ENCODE measurements at regions not wholly inside any gene's neighbourhood (a gene's known extent, or its start where the extent isn't known, plus 50 kb on each side); places are given as distances from the start of the nearest gene placed in this dataset.

DNA sequence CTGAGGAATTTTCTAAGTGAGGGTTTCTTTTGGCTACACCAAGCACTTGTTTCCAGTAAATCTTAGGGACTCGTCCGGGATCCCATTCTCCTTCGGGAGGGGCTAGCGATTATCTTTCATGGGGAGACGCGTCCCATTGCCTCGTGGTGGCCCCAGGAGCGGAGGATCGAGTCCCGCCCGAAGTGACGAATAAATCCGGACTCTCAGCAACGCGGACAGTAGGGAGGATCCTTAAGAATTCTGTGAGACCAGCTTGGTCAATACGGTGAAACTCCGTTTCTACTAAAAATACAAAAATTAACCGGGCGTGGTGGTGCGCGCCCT is 69.1 kb upstream of the PRSS16 start:
- Histone ChIP-seq H3K79me2 (replicated peaks; ENCODE audit: insufficient read depth) (no peaks in the 10 kb centered on the region), H3K27ac (ENCODE audit: low read depth) (peak overlapping the region; percentile 70; the same call in 1 of the 2 replicates), H3K27me3 (ENCODE audit: insufficient read depth) (no peaks in the 10 kb centered on the region), H3K4me1 (ENCODE audit: insufficient read depth) (peaks cover 13% of the 10 kb centered on the region; the same call in 1 of the 2 replicates), H3K4me2 (peak overlapping the region; percentile 71), H3K4me3 (peak overlapping the region; percentile 72), H3K36me3 (ENCODE audit: insufficient read depth) (no peaks in the 10 kb centered on the region), H3F3A (replicated peaks; ENCODE audit: low read depth) (0 out of 2 replicates have a peak, but pooled peaks cover 3% of the 10 kb centered on the region), H2AFZ (no peak overlapping the region), H4K20me1 (replicated peaks; ENCODE audit: insufficient read depth) (0 out of 2 replicates have a peak, but pooled peaks cover 4% of the 10 kb centered on the region), H3K9me2 (ENCODE audit: insufficient read depth) (no peaks in the 10 kb centered on the region)
- DNase-seq (ENCODE audit: low spot score) (no peak), ATAC-seq (peak; percentile 5; the same call in 2 of the 3 replicates)
- H3K4me3 Mint-ChIP-seq, result peak overlapping the region; percentile 95
- peaks cover 15% of the 10 kb centered on the region for H3K27me3 Mint-ChIP-seq (ENCODE audit: insufficient read depth, low read depth, poor library complexity)
- H3K4me1 Mint-ChIP-seq, result peaks cover 11% of the 10 kb centered on the region
- H3K27ac Mint-ChIP-seq, result peak overlapping the region; percentile 92
- no peak for TF ChIP-seq CTCF (conservative IDR thresholded peaks at IDR 0.05; ENCODE audit: low read depth in 2 of 2)
- no peak for TF ChIP-seq EZH2 (IDR thresholded peaks at IDR 0.05; ENCODE audit: low read depth, unreplicated experiment)
- TF ChIP-seq, protein P1, sequence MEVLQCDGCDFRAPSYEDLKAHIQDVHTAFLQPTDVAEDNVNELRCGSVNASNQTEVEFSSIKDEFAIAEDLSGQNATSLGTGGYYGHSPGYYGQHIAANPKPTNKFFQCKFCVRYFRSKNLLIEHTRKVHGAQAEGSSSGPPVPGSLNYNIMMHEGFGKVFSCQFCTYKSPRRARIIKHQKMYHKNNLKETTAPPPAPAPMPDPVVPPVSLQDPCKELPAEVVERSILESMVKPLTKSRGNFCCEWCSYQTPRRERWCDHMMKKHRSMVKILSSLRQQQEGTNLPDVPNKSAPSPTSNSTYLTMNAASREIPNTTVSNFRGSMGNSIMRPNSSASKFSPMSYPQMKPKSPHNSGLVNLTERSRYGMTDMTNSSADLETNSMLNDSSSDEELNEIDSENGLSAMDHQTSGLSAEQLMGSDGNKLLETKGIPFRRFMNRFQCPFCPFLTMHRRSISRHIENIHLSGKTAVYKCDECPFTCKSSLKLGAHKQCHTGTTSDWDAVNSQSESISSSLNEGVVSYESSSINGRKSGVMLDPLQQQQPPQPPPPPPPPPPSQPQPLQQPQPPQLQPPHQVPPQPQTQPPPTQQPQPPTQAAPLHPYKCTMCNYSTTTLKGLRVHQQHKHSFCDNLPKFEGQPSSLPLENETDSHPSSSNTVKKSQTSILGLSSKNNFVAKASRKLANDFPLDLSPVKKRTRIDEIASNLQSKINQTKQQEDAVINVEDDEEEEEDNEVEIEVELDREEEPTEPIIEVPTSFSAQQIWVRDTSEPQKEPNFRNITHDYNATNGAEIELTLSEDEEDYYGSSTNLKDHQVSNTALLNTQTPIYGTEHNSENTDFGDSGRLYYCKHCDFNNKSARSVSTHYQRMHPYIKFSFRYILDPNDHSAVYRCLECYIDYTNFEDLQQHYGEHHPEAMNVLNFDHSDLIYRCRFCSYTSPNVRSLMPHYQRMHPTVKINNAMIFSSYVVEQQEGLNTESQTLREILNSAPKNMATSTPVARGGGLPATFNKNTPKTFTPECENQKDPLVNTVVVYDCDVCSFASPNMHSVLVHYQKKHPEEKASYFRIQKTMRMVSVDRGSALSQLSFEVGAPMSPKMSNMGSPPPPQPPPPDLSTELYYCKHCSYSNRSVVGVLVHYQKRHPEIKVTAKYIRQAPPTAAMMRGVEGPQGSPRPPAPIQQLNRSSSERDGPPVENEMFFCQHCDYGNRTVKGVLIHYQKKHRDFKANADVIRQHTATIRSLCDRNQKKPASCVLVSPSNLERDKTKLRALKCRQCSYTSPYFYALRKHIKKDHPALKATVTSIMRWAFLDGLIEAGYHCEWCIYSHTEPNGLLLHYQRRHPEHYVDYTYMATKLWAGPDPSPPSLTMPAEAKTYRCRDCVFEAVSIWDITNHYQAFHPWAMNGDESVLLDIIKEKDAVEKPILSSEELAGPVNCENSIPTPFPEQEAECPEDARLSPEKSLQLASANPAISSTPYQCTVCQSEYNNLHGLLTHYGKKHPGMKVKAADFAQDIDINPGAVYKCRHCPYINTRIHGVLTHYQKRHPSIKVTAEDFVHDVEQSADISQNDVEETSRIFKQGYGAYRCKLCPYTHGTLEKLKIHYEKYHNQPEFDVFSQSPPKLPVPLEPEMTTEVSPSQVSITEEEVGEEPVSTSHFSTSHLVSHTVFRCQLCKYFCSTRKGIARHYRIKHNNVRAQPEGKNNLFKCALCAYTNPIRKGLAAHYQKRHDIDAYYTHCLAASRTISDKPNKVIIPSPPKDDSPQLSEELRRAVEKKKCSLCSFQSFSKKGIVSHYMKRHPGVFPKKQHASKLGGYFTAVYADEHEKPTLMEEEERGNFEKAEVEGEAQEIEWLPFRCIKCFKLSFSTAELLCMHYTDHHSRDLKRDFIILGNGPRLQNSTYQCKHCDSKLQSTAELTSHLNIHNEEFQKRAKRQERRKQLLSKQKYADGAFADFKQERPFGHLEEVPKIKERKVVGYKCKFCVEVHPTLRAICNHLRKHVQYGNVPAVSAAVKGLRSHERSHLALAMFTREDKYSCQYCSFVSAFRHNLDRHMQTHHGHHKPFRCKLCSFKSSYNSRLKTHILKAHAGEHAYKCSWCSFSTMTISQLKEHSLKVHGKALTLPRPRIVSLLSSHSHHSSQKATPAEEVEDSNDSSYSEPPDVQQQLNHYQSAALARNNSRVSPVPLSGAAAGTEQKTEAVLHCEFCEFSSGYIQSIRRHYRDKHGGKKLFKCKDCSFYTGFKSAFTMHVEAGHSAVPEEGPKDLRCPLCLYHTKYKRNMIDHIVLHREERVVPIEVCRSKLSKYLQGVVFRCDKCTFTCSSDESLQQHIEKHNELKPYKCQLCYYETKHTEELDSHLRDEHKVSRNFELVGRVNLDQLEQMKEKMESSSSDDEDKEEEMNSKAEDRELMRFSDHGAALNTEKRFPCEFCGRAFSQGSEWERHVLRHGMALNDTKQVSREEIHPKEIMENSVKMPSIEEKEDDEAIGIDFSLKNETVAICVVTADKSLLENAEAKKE (CRISPR knock-in tag; IDR thresholded peaks at IDR 0.05), result no peak
- TF ChIP-seq CREB1 (CRISPR knock-in tag; IDR thresholded peaks at IDR 0.05; ENCODE audit: low read depth), result no peak; the same call in 1 of the 2 replicates
- TF ChIP-seq ETS1 (IDR thresholded peaks at IDR 0.05), result no peak
- TF ChIP-seq JUNB (IDR thresholded peaks at IDR 0.05; ENCODE audit: unreplicated experiment), result no peak
- TF ChIP-seq EZH2phosphoT487 (IDR thresholded peaks at IDR 0.05; ENCODE audit: unreplicated experiment), result no peak
- TF ChIP-seq, protein P2, sequence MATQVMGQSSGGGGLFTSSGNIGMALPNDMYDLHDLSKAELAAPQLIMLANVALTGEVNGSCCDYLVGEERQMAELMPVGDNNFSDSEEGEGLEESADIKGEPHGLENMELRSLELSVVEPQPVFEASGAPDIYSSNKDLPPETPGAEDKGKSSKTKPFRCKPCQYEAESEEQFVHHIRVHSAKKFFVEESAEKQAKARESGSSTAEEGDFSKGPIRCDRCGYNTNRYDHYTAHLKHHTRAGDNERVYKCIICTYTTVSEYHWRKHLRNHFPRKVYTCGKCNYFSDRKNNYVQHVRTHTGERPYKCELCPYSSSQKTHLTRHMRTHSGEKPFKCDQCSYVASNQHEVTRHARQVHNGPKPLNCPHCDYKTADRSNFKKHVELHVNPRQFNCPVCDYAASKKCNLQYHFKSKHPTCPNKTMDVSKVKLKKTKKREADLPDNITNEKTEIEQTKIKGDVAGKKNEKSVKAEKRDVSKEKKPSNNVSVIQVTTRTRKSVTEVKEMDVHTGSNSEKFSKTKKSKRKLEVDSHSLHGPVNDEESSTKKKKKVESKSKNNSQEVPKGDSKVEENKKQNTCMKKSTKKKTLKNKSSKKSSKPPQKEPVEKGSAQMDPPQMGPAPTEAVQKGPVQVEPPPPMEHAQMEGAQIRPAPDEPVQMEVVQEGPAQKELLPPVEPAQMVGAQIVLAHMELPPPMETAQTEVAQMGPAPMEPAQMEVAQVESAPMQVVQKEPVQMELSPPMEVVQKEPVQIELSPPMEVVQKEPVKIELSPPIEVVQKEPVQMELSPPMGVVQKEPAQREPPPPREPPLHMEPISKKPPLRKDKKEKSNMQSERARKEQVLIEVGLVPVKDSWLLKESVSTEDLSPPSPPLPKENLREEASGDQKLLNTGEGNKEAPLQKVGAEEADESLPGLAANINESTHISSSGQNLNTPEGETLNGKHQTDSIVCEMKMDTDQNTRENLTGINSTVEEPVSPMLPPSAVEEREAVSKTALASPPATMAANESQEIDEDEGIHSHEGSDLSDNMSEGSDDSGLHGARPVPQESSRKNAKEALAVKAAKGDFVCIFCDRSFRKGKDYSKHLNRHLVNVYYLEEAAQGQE (IDR thresholded peaks at IDR 0.05; ENCODE audit: unreplicated experiment), result no peak
- TF ChIP-seq NANOG (IDR thresholded peaks at IDR 0.05; ENCODE audit: borderline replicate concordance), result no peak
- TF ChIP-seq POLR2AphosphoS5 (IDR thresholded peaks at IDR 0.05; ENCODE audit: low read depth), result no peak
- TF ChIP-seq ZNF331 (CRISPR knock-in tag; IDR thresholded peaks at IDR 0.05; ENCODE audit: low read depth), result no peak
- TF ChIP-seq ZNF114 (CRISPR knock-in tag; IDR thresholded peaks at IDR 0.05), result no peak
- H3K9me3 Mint-ChIP-seq, result peaks cover 6% of the 10 kb centered on the region; the same call in 2 of the 3 replicates
- H3K36me3 Mint-ChIP-seq (ENCODE audit: low read depth), result no peaks in the 10 kb centered on the region
